ENCODE measurements at regions not wholly inside any gene's neighbourhood (a gene's known extent, or its start where the extent isn't known, plus 50 kb on each side); places are given as distances from the start of the nearest gene placed in this dataset.

- H3K9me3 ChIP-seq (ENCODE audit: control insufficient read depth, insufficient read depth, low read depth, low read length), result no peaks in the 10 kb centered on the region
- no peaks in the 10 kb centered on the region for H3K4me1 ChIP-seq (ENCODE audit: control insufficient read depth, insufficient read depth, low read length)
- H3K4me3 ChIP-seq (ENCODE audit: low read depth, low read length), result no peak overlapping the region
- no peaks in the 10 kb centered on the region for H3K36me3 ChIP-seq (ENCODE audit: control insufficient read depth in 2 of 2, insufficient read depth in 1 of 2, low read length in 2 of 2)
- no peak for TF ChIP-seq ZNF658 (tag by site-specific recombination; IDR thresholded peaks at IDR 0.05)
- TF ChIP-seq ZBTB11 (tag by site-specific recombination; conservative IDR thresholded peaks at IDR 0.05; ENCODE audit: low read depth), result no peak
- TF ChIP-seq ZNF707 (tag by site-specific recombination; IDR thresholded peaks at IDR 0.05), result no peak
- TF ChIP-seq SCRT1 (tag by site-specific recombination; IDR thresholded peaks at IDR 0.05; ENCODE audit: borderline replicate concordance), result no peak
- no peak for TF ChIP-seq ZBTB10 (tag by site-specific recombination; IDR thresholded peaks at IDR 0.05)
- no peak for TF ChIP-seq ZNF580 (tag by site-specific recombination; IDR thresholded peaks at IDR 0.05)
- TF ChIP-seq ZNF837 (tag by site-specific recombination; IDR thresholded peaks at IDR 0.05), result no peak
- no peak for TF ChIP-seq ZNF221 (tag by site-specific recombination; IDR thresholded peaks at IDR 0.05; ENCODE audit: borderline replicate concordance)
- no peak for TF ChIP-seq INSM2 (tag by site-specific recombination; IDR thresholded peaks at IDR 0.05)
- no peak for TF ChIP-seq PBX3 (CRISPR knock-in tag; IDR thresholded peaks at IDR 0.05)
- TF ChIP-seq ZNF184 (tag by site-specific recombination; IDR thresholded peaks at IDR 0.05), result no peak
- no peak for TF ChIP-seq IKZF3 (tag by site-specific recombination; IDR thresholded peaks at IDR 0.05)
- TF ChIP-seq ZNF785 (tag by site-specific recombination; IDR thresholded peaks at IDR 0.05), result no peak
- no peak for TF ChIP-seq PRDM1 (tag by site-specific recombination; IDR thresholded peaks at IDR 0.05)
- ChIA-PET POLR2A (no interaction called here), CTCF (interaction anchor here (0.6 kb wide), 1 partner anchor 195 kb away, joined by 5 read pairs; no protein-coding TSS in a partner anchor)
- H3K27ac ChIP-seq (ENCODE audit: extremely low read depth, low read depth, low read length), result no peak overlapping the region
Measured at GRCh38 chr21:38931291-38931690, 125.6 kb downstream of the ETS2 start.

GRCh38 chr21:38930853-38931252 lies 125.1 kb downstream of the ETS2 start:
- no peaks in the 10 kb centered on the region for H3K9me3 ChIP-seq (ENCODE audit: control insufficient read depth, insufficient read depth, low read depth, low read length)
- no peak overlapping the region for H3K4me3 ChIP-seq (ENCODE audit: low read depth, low read length)
- no peak overlapping the region for H3K27ac ChIP-seq (ENCODE audit: extremely low read depth, low read depth, low read length)
- no peaks in the 10 kb centered on the region for H3K36me3 ChIP-seq (ENCODE audit: control insufficient read depth in 2 of 2, insufficient read depth in 1 of 2, low read length in 2 of 2)
- POLR2A ChIA-PET, result no interaction called here
- H3K4me1 ChIP-seq (ENCODE audit: control insufficient read depth, insufficient read depth, low read length), result no peaks in the 10 kb centered on the region
- CTCF ChIA-PET, result interaction anchor here (0.6 kb wide), 3 partner anchors 23 to 467 kb away, joined by 3 to 5 read pairs (median 3); no protein-coding TSS in a partner anchor
- no peak for TF ChIP-seq KLF17 (tag by site-specific recombination; IDR thresholded peaks at IDR 0.05)
- TF ChIP-seq ZNF76 (tag by site-specific recombination; IDR thresholded peaks at IDR 0.05; ENCODE audit: borderline replicate concordance, low read depth), result no peak
- TF ChIP-seq PBX3 (CRISPR knock-in tag; IDR thresholded peaks at IDR 0.05), result no peak
- no peak for TF ChIP-seq ZBTB6 (tag by site-specific recombination; IDR thresholded peaks at IDR 0.05)
- TF ChIP-seq KLF8 (tag by site-specific recombination; IDR thresholded peaks at IDR 0.05), result no peak
- no peak for TF ChIP-seq ZSCAN4 (tag by site-specific recombination; IDR thresholded peaks at IDR 0.05)
- no peak for TF ChIP-seq ZNF140 (tag by site-specific recombination; IDR thresholded peaks at IDR 0.05)
- no peak for TF ChIP-seq OVOL3 (tag by site-specific recombination; IDR thresholded peaks at IDR 0.05)
